Body of pancreas (tissue), 4 donors: ENCODE measurements at regions not wholly inside any gene's neighbourhood (a gene's known extent, or its start where the extent isn't known, plus 50 kb on each side); places are given as distances from the start of the nearest gene placed in this dataset.

Experiments
- ATAC-seq: fragments of 150-250 bp; one replicate; pipeline ENCODE4 v1.9.1; 2016
- DNase-seq, 4 donors: peaks; one replicate each; pipeline ENCODE4 v3.0.0-alpha.2; 2019
- H3K27ac ChIP-seq, 4 donors: fragments of 200-600 bp; sonication (generic); 1 replicate in 3 of 4; 2 replicates in 1 of 4; pipeline versions ENCODE4 v1.5.1 to v1.6.1; 2016 to 2019; ENCODE audit warnings: mild to moderate bottlenecking in 1 of 4, mixed read lengths in 1 of 4, moderate library complexity in 1 of 4
- H3K27me3 ChIP-seq, 2 donors: fragments of 200-600 bp; sonication (generic); one replicate each; pipeline ENCODE4 v1.6.0; 2016; ENCODE audit warnings: mild to moderate bottlenecking in 1 of 2
- H3K36me3 ChIP-seq, 2 donors: fragments of 200-600 bp; sonication (generic); replicated peaks in 1 of 2; 2 replicates each; pipeline ENCODE4 v1.5.1; 2016; ENCODE audit warnings: low read depth in 2 of 2; ENCODE audit not compliant: insufficient read depth in 1 of 2
- H3K4me1 ChIP-seq: fragments of 200-600 bp; sonication (generic); one replicate; pipeline ENCODE4 v1.6.0; 2016
- H3K4me3 ChIP-seq, 2 donors: fragments of 200-600 bp; sonication (generic); 1 replicate in 1 of 2; 2 replicates in 1 of 2; pipeline ENCODE4 v1.5.1; 2016 to 2019
- H3K9me3 ChIP-seq, 3 donors: fragments of 200-600 bp; sonication (generic); 1 replicate in 2 of 3; 2 replicates in 1 of 3; pipeline ENCODE4 v1.5.1; 2016
- CTCF ChIP-seq, 7 experiments: fragments of 450-650 bp in 4 of 7; fragments of 200-600 bp in 3 of 7; sonication (generic) in 3 of 7; IDR thresholded peaks; one replicate each; pipeline ENCODE4 v1.5.1; 2016 to 2019; ENCODE audit warnings: antibody characterized with exemption in 7 of 7
- POLR2A ChIP-seq, 3 donors: fragments of 450-650 bp; IDR thresholded peaks; one replicate each; pipeline ENCODE4 v1.6.1; 2016; ENCODE audit warnings: antibody characterized with exemption in 3 of 3, mild to moderate bottlenecking in 2 of 3
- WGBS, 2 donors: methylation state at CpG; one replicate each; pipeline ENCODE4 v1.1.5; 2017; 5-methylcytosine and 5-hydroxymethylcytosine counted together
- intact Hi-C: fragments of 100-400 bp; cut with DNase I; formaldehyde crosslinking; loops from one replicate; pipeline ENCODE4 v1.15.1; 2023

DNA sequence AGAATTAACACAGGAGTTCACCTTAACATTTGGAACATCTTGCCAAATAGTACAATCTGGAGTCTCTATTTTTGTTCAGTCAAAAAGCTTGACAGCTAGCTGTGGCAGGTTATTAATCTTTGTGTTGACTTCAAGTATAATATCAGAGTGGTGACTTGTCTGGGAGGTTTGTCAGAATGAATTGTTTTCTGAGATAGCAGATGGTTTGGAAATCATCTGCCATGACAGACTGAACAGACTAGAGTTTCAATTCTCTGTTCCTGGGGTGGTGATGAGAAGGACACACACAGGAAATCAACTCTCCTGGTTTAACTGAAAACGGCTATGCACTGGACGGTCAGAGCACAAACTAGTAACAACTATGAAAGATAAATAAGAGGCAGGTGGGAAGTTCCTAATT is 203.3 kb upstream of the EMCN start:
- intact Hi-C loops, result no loop called here
- no peaks in the 10 kb centered on the region for H3K36me3 ChIP-seq
- ATAC-seq (no peak), DNase-seq (no peak)
- WGBS, 2 donors, result 63 to 66% methylated on average over 2 of the region's 2 CpGs
- TF ChIP-seq POLR2A (IDR thresholded peaks at IDR 0.05), result no peak
- no peak for TF ChIP-seq CTCF (IDR thresholded peaks at IDR 0.05)
- H3K4me3 ChIP-seq, result no peak overlapping the region
- no peaks in the 10 kb centered on the region for H3K9me3 ChIP-seq
- no peaks in the 10 kb centered on the region for H3K4me1 ChIP-seq
- H3K27ac ChIP-seq, result no peak overlapping the region
- H3K27me3 ChIP-seq, result no peaks in the 10 kb centered on the region

GRCh38 chr4:100716416-100716815 is 198.6 kb upstream of the EMCN start:
- Histone ChIP-seq H3K4me1 (no peaks in the 10 kb centered on the region), H3K9me3 (no peaks in the 10 kb centered on the region), H3K27ac (no peak overlapping the region), H3K4me3 (no peak overlapping the region), H3K36me3 (no peaks in the 10 kb centered on the region), H3K27me3 (no peaks in the 10 kb centered on the region)
- TF ChIP-seq POLR2A (IDR thresholded peaks at IDR 0.05) (no peak), CTCF (IDR thresholded peaks at IDR 0.05) (no peak)
- intact Hi-C loops, result no loop called here
- WGBS, 2 donors, result 76 to 81% methylated on average over 5 of the region's 5 CpGs
- ATAC-seq, result no peak
- no peak for DNase-seq

GRCh38 chr4:100708776-100709175 is 191.0 kb upstream of the EMCN start:
- WGBS, 2 donors, result 72 to 77% methylated on average over 4 of the region's 4 CpGs
- intact Hi-C loops, result no loop called here
- Histone ChIP-seq H3K4me1 (peaks cover 11% of the 10 kb centered on the region), H3K9me3 (no peaks in the 10 kb centered on the region), H3K4me3 (no peak overlapping the region), H3K27me3 (no peaks in the 10 kb centered on the region), H3K36me3 (no peaks in the 10 kb centered on the region), H3K27ac (no peak overlapping the region)
- ATAC-seq, result no peak
- no peak for TF ChIP-seq CTCF (IDR thresholded peaks at IDR 0.05)
- no peak for TF ChIP-seq POLR2A (IDR thresholded peaks at IDR 0.05)
- no peak for DNase-seq

- no peak overlapping the region for H3K4me3 ChIP-seq
- H3K4me1 ChIP-seq, result peaks cover 11% of the 10 kb centered on the region
- ATAC-seq (no peak), DNase-seq (no peak)
- no peaks in the 10 kb centered on the region for H3K27me3 ChIP-seq
- H3K36me3 ChIP-seq, result no peaks in the 10 kb centered on the region
- TF ChIP-seq CTCF (IDR thresholded peaks at IDR 0.05) (no peak), POLR2A (IDR thresholded peaks at IDR 0.05) (no peak)
- H3K9me3 ChIP-seq, result no peaks in the 10 kb centered on the region
- intact Hi-C loops, result no loop called here
- 89 to 93% methylated on average over 1 of the region's 1 CpG for WGBS, 2 donors
- H3K27ac ChIP-seq, result no peak overlapping the region
These were observed 190.0 kb upstream of the EMCN start for GRCh38 chr4:100707786-100708185.

- intact Hi-C loops, result no loop called here
- Histone ChIP-seq H3K4me3 (no peak overlapping the region), H3K27me3 (no peaks in the 10 kb centered on the region), H3K4me1 (no peaks in the 10 kb centered on the region), H3K27ac (no peak overlapping the region), H3K9me3 (no peaks in the 10 kb centered on the region), H3K36me3 (no peaks in the 10 kb centered on the region)
- 17 to 28% methylated on average over 4 of the region's 4 CpGs for WGBS, 2 donors
- TF ChIP-seq POLR2A (IDR thresholded peaks at IDR 0.05) (no peak), CTCF (IDR thresholded peaks at IDR 0.05) (no peak)
- DNase-seq (no peak), ATAC-seq (no peak)
These were observed 178.7 kb upstream of the EMCN start for GRCh38 chr4:100696531-100696930.
